Left lung (tissue), 4 donors: ENCODE measurements at regions not wholly inside any gene's neighbourhood (a gene's known extent, or its start where the extent isn't known, plus 50 kb on each side); places are given as distances from the start of the nearest gene placed in this dataset.
"Not testable (repeated sequence)": the region's sequence is repeated elsewhere in the genome, so short reads cannot be mapped to it uniquely, and the experiment has no call there.

Experiments used
- ATAC-seq: fragments of 200-7000 bp; cut with Tn5 transposase; one replicate; pipeline ENCODE4 v1.9.1; 2020; ENCODE audit warnings: moderate library complexity
- DNase-seq, 4 donors: peaks; one replicate each; pipeline ENCODE4 v3.0.0-alpha.2; 2013 to 2020
- H3K27ac ChIP-seq, 2 donors: fragments of 200-600 bp; sonication (generic) in 1 of 2; one replicate each; pipeline versions ENCODE4 v1.5.0 to v1.8.0; 2020 to 2021
- H3K27me3 ChIP-seq, 2 donors: fragments of 200-600 bp; sonication (generic) in 1 of 2; one replicate each; pipeline versions ENCODE4 v1.5.0 to v1.8.0; 2020 to 2021
- H3K36me3 ChIP-seq, 2 donors: fragments of 200-600 bp; sonication (generic) in 1 of 2; one replicate each; pipeline versions ENCODE4 v1.5.0 to v1.8.0; 2020 to 2021
- H3K4me1 ChIP-seq, 2 donors: fragments of 200-600 bp; one replicate each; pipeline ENCODE4 v1.8.0; 2021
- H3K4me3 ChIP-seq, 2 donors: fragments of 200-600 bp; sonication (generic) in 1 of 2; one replicate each; pipeline versions ENCODE4 v1.5.0 to v1.8.0; 2020 to 2021; ENCODE audit warnings: mild to moderate bottlenecking in 1 of 2
- H3K9me3 ChIP-seq, 2 donors: fragments of 200-600 bp; sonication (generic) in 1 of 2; one replicate each; pipeline versions ENCODE4 v1.5.0 to v1.8.0; 2020 to 2021
- intact Hi-C, 2 donors: fragments of 100-400 bp; cut with DNase I; formaldehyde crosslinking; loops; one replicate each; pipeline versions ENCODE4 v1.11.2 to v1.14.2; 2022
- TF ChIP-seq, protein P1 (sequence below), 2 donors: fragments of 200-600 bp; sonication (generic) in 1 of 2; IDR thresholded peaks; one replicate each; pipeline versions ENCODE4 v1.5.0 to v1.8.0; 2021; ENCODE audit warnings: antibody characterized with exemption in 2 of 2
- donor health status: DM: no; HTN: yes; CAD: no.
- donor health status: DM: no; HTN: no; CAD: no.

DNA sequence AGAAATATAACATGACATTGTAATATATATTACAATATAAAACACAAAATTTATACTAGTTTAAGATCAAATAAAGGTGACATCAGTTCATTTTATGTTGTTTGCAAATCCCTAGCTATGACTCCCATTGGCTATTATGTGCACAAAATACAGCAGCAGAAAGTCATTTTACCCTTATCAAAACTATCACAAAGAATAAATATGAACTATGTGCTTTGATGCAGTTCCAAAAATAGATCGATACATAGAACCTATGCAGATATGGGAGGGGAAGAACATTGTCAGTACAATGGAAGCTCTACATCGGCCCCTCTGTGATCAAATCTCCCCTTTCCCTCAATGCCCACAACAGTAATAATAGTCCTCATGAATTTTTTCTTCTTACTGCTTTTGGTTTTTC lies 1038.1 kb upstream of the PCDH20 start:
- Histone ChIP-seq H3K36me3 (no peaks in the 10 kb centered on the region), H3K27ac (no peak overlapping the region), H3K27me3 (no peaks in the 10 kb centered on the region), H3K4me3 (no peak overlapping the region), H3K4me1 (no peaks in the 10 kb centered on the region), H3K9me3 (no peaks in the 10 kb centered on the region)
- intact Hi-C loops: no loop called here
- ATAC-seq (no peak), DNase-seq (no peak)
- TF ChIP-seq, protein P1, sequence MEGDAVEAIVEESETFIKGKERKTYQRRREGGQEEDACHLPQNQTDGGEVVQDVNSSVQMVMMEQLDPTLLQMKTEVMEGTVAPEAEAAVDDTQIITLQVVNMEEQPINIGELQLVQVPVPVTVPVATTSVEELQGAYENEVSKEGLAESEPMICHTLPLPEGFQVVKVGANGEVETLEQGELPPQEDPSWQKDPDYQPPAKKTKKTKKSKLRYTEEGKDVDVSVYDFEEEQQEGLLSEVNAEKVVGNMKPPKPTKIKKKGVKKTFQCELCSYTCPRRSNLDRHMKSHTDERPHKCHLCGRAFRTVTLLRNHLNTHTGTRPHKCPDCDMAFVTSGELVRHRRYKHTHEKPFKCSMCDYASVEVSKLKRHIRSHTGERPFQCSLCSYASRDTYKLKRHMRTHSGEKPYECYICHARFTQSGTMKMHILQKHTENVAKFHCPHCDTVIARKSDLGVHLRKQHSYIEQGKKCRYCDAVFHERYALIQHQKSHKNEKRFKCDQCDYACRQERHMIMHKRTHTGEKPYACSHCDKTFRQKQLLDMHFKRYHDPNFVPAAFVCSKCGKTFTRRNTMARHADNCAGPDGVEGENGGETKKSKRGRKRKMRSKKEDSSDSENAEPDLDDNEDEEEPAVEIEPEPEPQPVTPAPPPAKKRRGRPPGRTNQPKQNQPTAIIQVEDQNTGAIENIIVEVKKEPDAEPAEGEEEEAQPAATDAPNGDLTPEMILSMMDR (IDR thresholded peaks at IDR 0.05): no peak

DNA sequence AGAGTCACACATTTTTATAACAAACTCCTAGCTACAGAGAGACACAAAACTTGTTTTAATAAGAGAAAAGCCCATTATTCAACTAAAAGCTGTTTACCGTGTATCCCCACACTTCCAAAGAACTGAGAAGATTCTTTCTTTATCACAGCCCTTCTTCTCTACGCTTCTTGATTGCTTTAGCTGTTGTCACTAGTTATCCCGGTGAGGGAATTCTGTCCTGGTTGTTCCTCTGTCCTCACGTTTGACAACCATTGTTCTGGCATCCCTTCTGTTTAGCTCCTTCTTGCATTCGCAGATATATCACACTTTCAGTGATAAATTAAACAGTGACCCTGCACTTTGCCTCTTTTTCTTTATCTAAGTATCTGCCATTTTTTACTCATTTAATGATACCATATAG lies 1035.1 kb upstream of the PCDH20 start:
- DNase-seq (no peak), ATAC-seq (no peak)
- H3K9me3 ChIP-seq: peaks cover 0 to 12% of the 10 kb centered on the region in 2 donors
- no peaks in the 10 kb centered on the region for H3K4me1 ChIP-seq
- intact Hi-C loops: no loop called here
- no peak overlapping the region for H3K27ac ChIP-seq
- no peak overlapping the region for H3K4me3 ChIP-seq
- H3K36me3 ChIP-seq: no peaks in the 10 kb centered on the region
- H3K27me3 ChIP-seq: no peaks in the 10 kb centered on the region
- TF ChIP-seq, protein P1 (IDR thresholded peaks at IDR 0.05): no peak

DNA sequence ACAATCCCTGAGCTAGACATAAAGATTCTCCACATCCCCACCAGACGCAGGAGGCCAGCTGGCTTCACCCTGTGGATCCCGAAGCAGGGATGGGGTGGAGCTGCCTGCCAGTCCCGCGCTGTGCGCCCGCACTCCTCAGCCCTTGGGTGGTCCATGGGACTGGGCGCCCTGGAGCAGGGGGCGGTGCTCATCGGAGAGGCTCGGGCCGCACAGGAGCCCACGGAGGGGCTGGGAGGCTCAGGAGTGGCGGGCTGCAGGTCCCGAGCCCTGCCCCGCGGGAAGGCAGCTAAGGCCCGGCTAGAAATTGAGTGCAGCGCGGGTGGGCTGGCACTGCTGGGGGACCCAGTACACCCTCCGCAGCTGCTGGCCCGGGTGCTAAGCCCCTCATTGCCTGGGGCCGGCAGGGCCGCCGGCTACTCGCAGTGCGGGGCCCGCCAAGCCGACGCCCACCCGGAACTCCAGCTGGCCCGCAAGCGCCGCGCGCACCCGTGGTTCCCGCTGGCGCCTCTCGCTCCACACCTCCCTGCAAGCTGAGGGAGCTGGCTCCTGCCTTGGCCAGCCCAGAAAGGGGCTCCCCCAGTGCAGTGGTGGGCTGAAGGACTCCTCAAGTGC lies 1032.2 kb upstream of the PCDH20 start:
- H3K4me1 ChIP-seq, H3K27me3 ChIP-seq, H3K27ac ChIP-seq, H3K4me3 ChIP-seq, H3K36me3 ChIP-seq, intact Hi-C loops, ATAC-seq: not testable (repeated sequence)
- peak in 1 of 4 donors; percentile 70 for DNase-seq
- peaks cover 0 to 12% of the 10 kb centered on the region in 2 donors for H3K9me3 ChIP-seq

DNA sequence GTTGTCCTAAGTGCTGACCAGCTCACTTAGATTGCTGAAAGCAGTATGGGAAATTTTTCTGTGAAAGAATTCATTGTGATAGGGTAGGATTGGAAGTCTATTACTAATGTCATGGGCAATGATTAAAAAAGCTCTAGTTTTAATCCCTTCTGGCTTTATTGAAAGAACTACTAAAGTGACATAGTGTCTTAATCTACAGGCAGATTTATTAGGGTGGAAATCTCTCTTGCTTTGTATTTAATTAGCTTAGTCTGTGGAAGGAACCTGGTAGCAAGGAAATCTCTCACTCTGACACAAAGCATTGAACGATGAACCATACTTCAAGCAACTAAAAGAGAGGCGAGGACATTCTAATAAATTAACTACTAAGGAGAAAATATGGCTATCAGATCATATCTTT lies 1029.2 kb upstream of the PCDH20 start:
- Histone ChIP-seq H3K4me3 (no peak overlapping the region), H3K4me1 (no peaks in the 10 kb centered on the region), H3K9me3 (peaks cover 0 to 12% of the 10 kb centered on the region in 2 donors), H3K36me3 (no peaks in the 10 kb centered on the region), H3K27ac (no peak overlapping the region), H3K27me3 (no peaks in the 10 kb centered on the region)
- intact Hi-C loops: no loop called here
- DNase-seq (no peak), ATAC-seq (no peak)
- TF ChIP-seq, protein P1 (IDR thresholded peaks at IDR 0.05): no peak

DNA sequence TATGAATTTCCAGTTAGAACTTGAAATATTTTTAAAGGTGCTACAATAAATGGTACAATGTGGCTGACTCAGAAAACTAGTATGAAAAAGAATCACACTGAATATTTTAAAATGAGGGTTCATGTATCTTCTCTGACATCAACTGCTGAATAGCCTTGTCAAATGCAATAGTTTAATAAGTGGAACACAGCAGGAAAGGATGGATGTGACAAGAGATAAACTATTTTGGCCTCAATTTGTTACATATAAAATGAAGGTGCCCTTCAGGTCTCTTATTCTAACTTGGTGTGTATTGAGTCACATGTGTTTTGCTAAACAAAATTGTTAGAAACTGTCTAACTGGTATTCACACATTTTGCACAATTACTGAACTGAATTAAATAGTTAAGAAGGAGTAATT lies 1018.4 kb upstream of the PCDH20 start:
- Histone ChIP-seq H3K36me3 (no peaks in the 10 kb centered on the region), H3K4me1 (no peaks in the 10 kb centered on the region), H3K9me3 (no peaks in the 10 kb centered on the region), H3K27ac (no peak overlapping the region), H3K4me3 (no peak overlapping the region), H3K27me3 (no peaks in the 10 kb centered on the region)
- TF ChIP-seq, protein P1 (IDR thresholded peaks at IDR 0.05): no peak
- DNase-seq (no peak), ATAC-seq (no peak)
- intact Hi-C loops: no loop called here

DNA sequence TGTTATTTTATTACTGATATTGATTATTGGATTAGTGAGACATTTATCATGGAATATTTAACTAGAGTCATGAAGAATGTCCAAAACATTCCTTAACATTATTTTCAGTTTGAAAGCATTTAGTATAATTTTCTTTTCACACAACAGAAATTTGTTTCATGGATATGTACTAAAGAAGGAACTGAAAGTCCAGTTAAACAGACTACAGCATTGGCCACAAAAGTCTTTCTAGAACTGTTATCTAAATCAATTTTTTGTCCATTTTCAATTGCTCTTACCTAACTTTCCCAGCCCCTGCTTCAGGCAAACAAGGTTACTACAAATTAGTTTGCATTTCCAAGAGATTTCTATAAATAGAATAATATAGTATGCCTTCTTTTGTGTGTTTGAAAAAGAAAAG lies 1018.0 kb upstream of the PCDH20 start:
- Histone ChIP-seq H3K27me3 (no peaks in the 10 kb centered on the region), H3K9me3 (no peaks in the 10 kb centered on the region), H3K4me1 (no peaks in the 10 kb centered on the region), H3K4me3 (no peak overlapping the region), H3K27ac (no peak overlapping the region), H3K36me3 (no peaks in the 10 kb centered on the region)
- DNase-seq (no peak), ATAC-seq (no peak)
- TF ChIP-seq, protein P1 (IDR thresholded peaks at IDR 0.05): no peak
- intact Hi-C loops: no loop called here
